ENCODE measurements at regions not wholly inside any gene's neighbourhood (a gene's known extent, or its start where the extent isn't known, plus 50 kb on each side); places are given as distances from the start of the nearest gene placed in this dataset.
"Not testable (repeated sequence)": the region's sequence is repeated elsewhere in the genome, so short reads cannot be mapped to it uniquely, and the experiment has no call there.

- H3K27ac Mint-ChIP-seq = peak overlapping the region; percentile 90 to 95 (median 93)
- peaks cover 19 to 36% of the 10 kb centered on the region in 2 experiments for H3K9me3 Mint-ChIP-seq
- Histone ChIP-seq H3K14ac (ENCODE audit: insufficient read depth, low read length) (no peak overlapping the region), H3K79me1 (ENCODE audit: insufficient read depth, low read depth, low read length, poor library complexity, severe bottlenecking) (no peaks in the 10 kb centered on the region), H2AK5ac (ENCODE audit: insufficient read length, low read length) (no peak overlapping the region), H3K18ac (ENCODE audit: insufficient read length, low read depth, low read length) (no peak overlapping the region), H4K91ac (ENCODE audit: insufficient read length, low read depth, low read length) (no peak overlapping the region), H3K79me2 (ENCODE audit: insufficient read depth, low read length) (0 out of 2 replicates have a peak, but pooled peaks cover 2% of the 10 kb centered on the region), H3K9me3 (ENCODE audit: control insufficient read depth, low read depth, low read length) (no peaks in the 10 kb centered on the region), H3K27ac (ENCODE audit: insufficient read length, low read depth, low read length) (peak overlapping the region; percentile 64), H4K20me1 (ENCODE audit: control insufficient read depth, insufficient read depth, insufficient read length) (no peaks in the 10 kb centered on the region), H3K56ac (ENCODE audit: insufficient read length, low read depth, low read length) (no peak overlapping the region), H3K4me2 (ENCODE audit: insufficient read depth, insufficient read length, low read length) (peak overlapping the region; percentile 51), H3K23ac (ENCODE audit: insufficient read length, low read depth, low read length) (no peak overlapping the region), H2AFZ (ENCODE audit: low read length) (no peak overlapping the region), H2BK5ac (ENCODE audit: insufficient read length, low read length) (no peak overlapping the region), H3T11ph (ENCODE audit: low read length) (no peak overlapping the region), H2BK120ac (ENCODE audit: low read depth, low read length, poor library complexity, severe bottlenecking) (no peak overlapping the region), H3K23me2 (ENCODE audit: insufficient read length, low read depth, low read length, poor library complexity, severe bottlenecking) (no peaks in the 10 kb centered on the region), H4K5ac (ENCODE audit: insufficient read length, low read depth, low read length) (no peak overlapping the region), H2BK20ac (ENCODE audit: low read depth, low read length, poor library complexity, severe bottlenecking) (no peak overlapping the region), H2BK15ac (ENCODE audit: low read depth, low read length) (no peak overlapping the region), H3K27me3 (ENCODE audit: insufficient read depth, low read length) (no peaks in the 10 kb centered on the region), H4K8ac (replicated peaks; ENCODE audit: insufficient read length, low read depth, low read length) (no peak overlapping the region), H3K9ac (ENCODE audit: extremely low read depth, insufficient read length, low read length) (no peak overlapping the region), H2BK12ac (ENCODE audit: insufficient read length, low read depth, low read length) (no peak overlapping the region), H3K4me1 (ENCODE audit: insufficient read depth, low read length) (no peaks in the 10 kb centered on the region), H3K4ac (ENCODE audit: low read depth, low read length) (no peak overlapping the region)
- DNase-seq = peak; percentile 35
- H3K27me3 Mint-ChIP-seq (ENCODE audit: low read depth) = no peaks in the 10 kb centered on the region
- WGBS (ENCODE audit: extremely low coverage, insufficient read length, low lambda C conversion rate) = no CpG with 5 or more reads among the region's 2 CpGs
- H3K4me3 Mint-ChIP-seq = peak overlapping the region; percentile 32 to 37; a peak in 3 of 5 replicates
- TF ChIP-seq, protein P1, sequence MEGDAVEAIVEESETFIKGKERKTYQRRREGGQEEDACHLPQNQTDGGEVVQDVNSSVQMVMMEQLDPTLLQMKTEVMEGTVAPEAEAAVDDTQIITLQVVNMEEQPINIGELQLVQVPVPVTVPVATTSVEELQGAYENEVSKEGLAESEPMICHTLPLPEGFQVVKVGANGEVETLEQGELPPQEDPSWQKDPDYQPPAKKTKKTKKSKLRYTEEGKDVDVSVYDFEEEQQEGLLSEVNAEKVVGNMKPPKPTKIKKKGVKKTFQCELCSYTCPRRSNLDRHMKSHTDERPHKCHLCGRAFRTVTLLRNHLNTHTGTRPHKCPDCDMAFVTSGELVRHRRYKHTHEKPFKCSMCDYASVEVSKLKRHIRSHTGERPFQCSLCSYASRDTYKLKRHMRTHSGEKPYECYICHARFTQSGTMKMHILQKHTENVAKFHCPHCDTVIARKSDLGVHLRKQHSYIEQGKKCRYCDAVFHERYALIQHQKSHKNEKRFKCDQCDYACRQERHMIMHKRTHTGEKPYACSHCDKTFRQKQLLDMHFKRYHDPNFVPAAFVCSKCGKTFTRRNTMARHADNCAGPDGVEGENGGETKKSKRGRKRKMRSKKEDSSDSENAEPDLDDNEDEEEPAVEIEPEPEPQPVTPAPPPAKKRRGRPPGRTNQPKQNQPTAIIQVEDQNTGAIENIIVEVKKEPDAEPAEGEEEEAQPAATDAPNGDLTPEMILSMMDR (conservative IDR thresholded peaks at IDR 0.05) = no peak
- peaks cover 34 to 35% of the 10 kb centered on the region in 2 experiments for H3K4me1 Mint-ChIP-seq
- H3K36me3 Mint-ChIP-seq (ENCODE audit: insufficient read depth in 1 of 3, low read depth in 3 of 3) = peaks cover 26 to 39% (median 37%) of the 10 kb centered on the region in 3 experiments
These were observed 679.5 kb downstream of the KHDRBS2 start for GRCh38 chr6:61606500-61606899.

GRCh38 chr6:61605851-61606250 lies 680.2 kb downstream of the KHDRBS2 start:
- H3K27me3 ChIP-seq (ENCODE audit: insufficient read depth, low read length); H4K5ac ChIP-seq (ENCODE audit: insufficient read length, low read depth, low read length); H3K27me3 Mint-ChIP-seq (ENCODE audit: low read depth); H3K79me1 ChIP-seq (ENCODE audit: insufficient read depth, low read depth, low read length, poor library complexity, severe bottlenecking); H3K23me2 ChIP-seq (ENCODE audit: insufficient read length, low read depth, low read length, poor library complexity, severe bottlenecking); H3K4ac ChIP-seq (ENCODE audit: low read depth, low read length); H3K23ac ChIP-seq (ENCODE audit: insufficient read length, low read depth, low read length); H2BK5ac ChIP-seq (ENCODE audit: insufficient read length, low read length); H3K4me1 ChIP-seq (ENCODE audit: insufficient read depth, low read length); H4K8ac ChIP-seq (replicated peaks; ENCODE audit: insufficient read length, low read depth, low read length); H4K91ac ChIP-seq (ENCODE audit: insufficient read length, low read depth, low read length); H3K9me3 ChIP-seq (ENCODE audit: control insufficient read depth, low read depth, low read length); H2BK15ac ChIP-seq (ENCODE audit: low read depth, low read length); H2BK12ac ChIP-seq (ENCODE audit: insufficient read length, low read depth, low read length); H3K56ac ChIP-seq (ENCODE audit: insufficient read length, low read depth, low read length); H3K14ac ChIP-seq (ENCODE audit: insufficient read depth, low read length); H2AK5ac ChIP-seq (ENCODE audit: insufficient read length, low read length); H3K18ac ChIP-seq (ENCODE audit: insufficient read length, low read depth, low read length); H4K20me1 ChIP-seq (ENCODE audit: control insufficient read depth, insufficient read depth, insufficient read length); H3K9ac ChIP-seq (ENCODE audit: extremely low read depth, insufficient read length, low read length); H2AFZ ChIP-seq (ENCODE audit: low read length); H3K79me2 ChIP-seq (ENCODE audit: insufficient read depth, low read length); H2BK120ac ChIP-seq (ENCODE audit: low read depth, low read length, poor library complexity, severe bottlenecking); H3T11ph ChIP-seq (ENCODE audit: low read length); H2BK20ac ChIP-seq (ENCODE audit: low read depth, low read length, poor library complexity, severe bottlenecking): not testable (repeated sequence)
- WGBS (ENCODE audit: extremely low coverage, insufficient read length, low lambda C conversion rate) = no CpG with 5 or more reads among the region's 4 CpGs
- DNase-seq = peak; percentile 74
- Mint-ChIP-seq H3K4me3 (peak overlapping the region; percentile 32 to 59; a peak in 3 of 5 replicates), H3K4me1 (peaks cover 34 to 35% of the 10 kb centered on the region in 2 experiments), H3K27ac (peak overlapping the region; percentile 90 to 95 (median 93)), H3K9me3 (peaks cover 26 to 42% of the 10 kb centered on the region in 2 experiments), H3K36me3 (ENCODE audit: insufficient read depth in 1 of 3, low read depth in 3 of 3) (peaks cover 33 to 45% (median 42%) of the 10 kb centered on the region in 3 experiments)
- peak overlapping the region; percentile 64 for H3K27ac ChIP-seq (ENCODE audit: insufficient read length, low read depth, low read length)
- H3K4me2 ChIP-seq (ENCODE audit: insufficient read depth, insufficient read length, low read length) = peak overlapping the region; percentile 51
